SK-MEL-5 (cell line): ENCODE measurements at regions not wholly inside any gene's neighbourhood (a gene's known extent, or its start where the extent isn't known, plus 50 kb on each side); places are given as distances from the start of the nearest gene placed in this dataset.
"Not testable (repeated sequence)": the region's sequence is repeated elsewhere in the genome, so short reads cannot be mapped to it uniquely, and the experiment has no call there.

Source experiments
- DNase-seq: peaks from one replicate; pipeline ENCODE4 v3.0.0-alpha.2; 2016; ENCODE audit warnings: low read depth, low spot score
- in situ Hi-C: cut with HindIII; loops from 2 replicates; pipeline ENCODE4 v1.10.0; 2016; ENCODE audit warnings: low sequenced_read_pairs, high pct_unique_total_duplicates, low pct_unique_long_range_greater_than_20kb

- no peak for DNase-seq
Measured at GRCh38 chr5:68834491-68834981, 259.3 kb upstream of the SLC30A5 start.

GRCh38 chr5:68838157-68838718, 255.6 kb upstream of the SLC30A5 start:
- no peak for DNase-seq
- in situ Hi-C loops = no loop called here

More at GRCh38 chr5:68834491-68834981, 259.3 kb upstream of the SLC30A5 start:
- in situ Hi-C loops = no loop called here

GRCh38 chr5:68839019-68839552, 254.7 kb upstream of the SLC30A5 start:
- no peak for DNase-seq
- in situ Hi-C loops = no loop called here

- in situ Hi-C loops = no loop called here
- DNase-seq = no peak
Measured at GRCh38 chr5:68843624-68844364, 250.0 kb upstream of the SLC30A5 start.

GRCh38 chr5:68845131-68845530, 248.7 kb upstream of the SLC30A5 start:
- no peak for DNase-seq

GRCh38 chr5:68846828-68847227, 247.0 kb upstream of the SLC30A5 start:
- DNase-seq = no peak
- in situ Hi-C loops = no loop called here

More at GRCh38 chr5:68845131-68845530, 248.7 kb upstream of the SLC30A5 start:
- in situ Hi-C loops = no loop called here

DNA sequence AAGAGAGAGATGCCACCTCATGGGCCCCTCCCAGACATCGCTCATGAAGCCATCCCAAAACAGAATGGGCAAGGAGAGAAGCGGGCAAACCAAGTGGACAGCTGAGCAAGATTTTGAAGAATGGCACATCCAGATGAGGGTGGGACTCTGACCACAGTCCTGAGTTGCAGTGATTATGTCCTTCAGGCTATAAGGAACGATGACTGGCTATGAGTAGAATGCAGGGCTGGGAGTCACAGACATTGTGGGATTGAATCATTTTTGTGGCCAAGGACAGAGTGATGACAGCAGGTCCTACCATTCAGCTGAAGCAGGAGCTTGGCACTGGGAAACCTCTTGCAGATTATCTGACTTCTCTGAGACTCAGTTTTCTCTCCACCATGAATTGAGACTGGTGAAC, 245.7 kb upstream of the SLC30A5 start:
- in situ Hi-C loops = no loop called here
- DNase-seq = no peak

DNA sequence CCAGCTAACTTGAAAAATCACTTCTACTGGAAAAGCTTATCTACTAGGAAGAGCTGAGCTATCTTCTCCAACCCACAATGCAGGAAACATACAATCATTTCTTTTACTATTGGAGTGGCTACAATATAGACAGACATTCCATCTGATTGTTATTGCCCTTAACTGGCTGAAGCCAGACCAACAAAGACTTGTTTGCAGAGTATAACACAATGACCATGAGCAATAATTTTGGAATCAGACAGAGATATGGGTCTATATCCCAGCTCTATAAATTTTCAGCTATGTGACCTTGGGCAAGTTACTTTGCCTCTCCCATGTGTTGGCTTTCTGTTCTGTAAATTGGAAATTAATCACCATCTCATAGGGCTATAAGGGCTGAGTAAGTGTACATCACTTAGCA, 244.7 kb upstream of the SLC30A5 start:
- in situ Hi-C loops = no loop called here
- DNase-seq = no peak

DNA sequence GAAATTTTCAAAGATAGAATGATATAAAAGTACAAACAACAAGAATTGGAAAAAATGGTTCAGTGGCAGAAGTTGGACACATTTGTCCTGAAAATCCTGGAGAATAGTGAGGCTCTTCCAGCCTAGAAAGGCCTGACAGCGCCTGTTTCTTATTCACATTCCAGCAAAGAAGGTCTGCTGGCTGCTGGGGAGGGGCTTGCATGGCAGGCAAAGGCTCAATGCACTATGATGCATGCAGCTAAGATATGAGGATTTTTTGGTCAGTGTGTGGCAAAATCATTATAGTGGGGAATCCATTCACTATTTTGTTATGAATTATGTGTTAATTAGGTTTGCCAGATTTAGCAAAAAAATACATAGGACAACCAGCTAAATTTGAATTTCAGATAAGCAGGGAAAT, 243.9 kb upstream of the SLC30A5 start:
- no peak for DNase-seq
- in situ Hi-C loops = no loop called here

- no peak for DNase-seq
- in situ Hi-C loops = no loop called here
Measured at GRCh38 chr5:68861099-68861498, 232.7 kb upstream of the SLC30A5 start.

DNA sequence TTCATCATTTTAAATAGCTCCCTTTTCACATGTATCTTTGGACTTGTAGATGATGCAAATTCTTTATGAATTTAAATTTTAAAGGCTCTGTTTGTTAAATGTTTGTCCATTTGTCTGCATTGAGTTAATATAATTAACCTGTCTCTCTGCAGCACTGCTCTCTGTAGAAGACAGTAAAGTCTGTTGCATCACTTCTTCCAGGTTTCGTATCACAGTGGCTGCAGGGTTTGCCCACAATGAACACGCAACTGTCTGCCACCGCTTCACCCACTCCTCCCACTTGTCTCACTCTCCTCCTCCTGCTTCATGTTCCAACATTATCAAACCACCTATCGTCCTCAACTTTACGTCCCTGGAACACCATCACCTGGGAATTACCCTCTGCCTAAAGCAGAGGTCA, 231.3 kb upstream of the SLC30A5 start:
- in situ Hi-C loops = no loop called here
- no peak for DNase-seq

GRCh38 chr5:68865192-68865591, 228.6 kb upstream of the SLC30A5 start:
- in situ Hi-C loops, DNase-seq: not testable (repeated sequence)

DNA sequence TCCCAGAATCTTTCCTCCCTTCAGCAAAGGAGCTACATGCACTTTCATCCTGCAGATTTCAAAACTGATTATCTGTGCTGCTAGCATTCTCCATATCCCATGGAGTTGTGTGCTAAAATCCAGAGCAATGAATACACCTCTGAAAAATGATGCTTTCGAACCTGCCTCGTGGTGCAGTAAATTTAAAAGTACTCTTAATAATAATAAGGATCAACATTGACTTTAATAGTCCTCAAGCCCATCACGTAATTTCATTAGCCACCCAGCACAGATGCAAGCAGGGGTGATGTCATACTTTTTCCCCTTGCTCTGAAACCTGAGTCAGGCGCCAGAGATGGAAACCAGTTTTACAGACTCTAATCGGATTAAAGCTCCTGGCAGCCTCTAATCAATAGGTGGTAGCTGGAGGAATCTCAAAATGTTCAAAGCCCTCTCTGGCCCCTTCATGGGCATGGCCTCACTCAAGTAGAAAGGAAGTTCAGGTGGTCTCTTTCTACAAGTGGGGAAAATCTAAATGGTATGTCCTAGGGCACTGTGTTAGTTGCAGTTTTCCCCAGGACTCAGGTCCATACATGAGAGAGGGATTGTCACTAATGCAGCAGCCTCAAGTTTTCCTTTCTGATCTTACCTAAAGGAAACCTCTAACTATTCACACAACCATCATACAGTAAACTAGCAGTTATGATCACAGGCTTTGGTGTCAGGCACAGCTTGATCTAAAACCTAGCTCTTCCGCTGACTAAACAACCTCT, 221.6 kb upstream of the SLC30A5 start:
- in situ Hi-C loops = no loop called here
- DNase-seq = no peak

- no peak for DNase-seq
Measured at GRCh38 chr5:68873198-68873597, 220.6 kb upstream of the SLC30A5 start.

DNA sequence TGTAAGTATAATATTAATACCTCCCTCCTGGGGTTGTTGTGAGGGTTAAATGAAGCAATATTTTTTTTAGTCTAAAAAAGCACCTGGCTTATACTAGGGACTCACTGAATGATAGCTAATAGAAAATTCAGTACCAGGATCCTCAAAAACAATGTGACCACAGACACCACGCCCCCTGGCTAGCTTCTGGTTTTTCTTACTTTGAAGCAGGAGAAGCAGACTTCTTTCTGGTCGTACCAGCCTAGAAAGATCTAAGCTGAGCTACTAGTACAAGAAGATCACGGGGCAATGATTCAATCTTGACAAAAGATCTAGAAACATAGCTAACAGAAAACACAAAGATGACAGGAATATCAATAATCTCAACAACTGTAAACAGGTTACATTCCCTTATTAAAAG, 218.5 kb upstream of the SLC30A5 start:
- no peak for DNase-seq
- in situ Hi-C loops = no loop called here

More at GRCh38 chr5:68873198-68873597, 220.6 kb upstream of the SLC30A5 start:
- in situ Hi-C loops = no loop called here

GRCh38 chr5:68883436-68883835, 210.4 kb upstream of the SLC30A5 start:
- in situ Hi-C loops = no loop called here
- DNase-seq = no peak

- in situ Hi-C loops = no loop called here
- peak; percentile 23 for DNase-seq
Measured at GRCh38 chr5:68884144-68884754, 209.6 kb upstream of the SLC30A5 start.

- DNase-seq = peak; percentile 67
- in situ Hi-C loops = no loop called here
Measured at GRCh38 chr5:68884883-68885282, 208.9 kb upstream of the SLC30A5 start.
